ENCODE measurements at regions not wholly inside any gene's neighbourhood (a gene's known extent, or its start where the extent isn't known, plus 50 kb on each side); places are given as distances from the start of the nearest gene placed in this dataset.

DNA sequence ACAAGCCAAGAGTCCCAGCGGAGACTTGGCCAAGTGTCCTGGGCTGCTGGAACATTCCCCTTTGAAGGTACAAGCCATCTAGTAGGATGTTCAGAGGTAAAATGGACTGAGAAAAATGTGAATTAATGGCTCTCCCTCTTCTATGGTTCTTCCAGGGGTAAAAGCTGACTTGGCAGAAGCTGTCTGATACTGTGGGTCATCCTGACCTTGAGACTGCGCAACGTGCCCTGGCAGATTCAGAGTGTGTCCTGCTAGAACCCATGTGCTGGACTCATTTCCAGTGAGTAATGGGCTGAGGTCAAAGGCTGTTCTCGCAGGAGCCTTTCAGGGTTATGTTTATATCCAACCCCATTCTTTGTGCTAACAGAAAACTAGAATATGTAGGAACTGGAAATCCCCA, 423.0 kb upstream of the CD180 start:
- DNase-seq, result no peak
- H3K4me1 Mint-ChIP-seq, result peaks cover 14% of the 10 kb centered on the region in 2 experiments
- no peak overlapping the region for H3K18ac ChIP-seq (ENCODE audit: insufficient read length, low read depth, low read length)
- H3K27ac ChIP-seq (ENCODE audit: insufficient read length, low read depth, low read length), result no peak overlapping the region
- H3T11ph ChIP-seq (ENCODE audit: low read length), result no peak overlapping the region
- H2BK15ac ChIP-seq (ENCODE audit: low read depth, low read length), result no peak overlapping the region
- no peak overlapping the region for H2BK120ac ChIP-seq (ENCODE audit: low read depth, low read length, poor library complexity, severe bottlenecking)
- no peaks in the 10 kb centered on the region for H3K36me3 Mint-ChIP-seq (ENCODE audit: insufficient read depth in 1 of 3, low read depth in 3 of 3)
- H3K4ac ChIP-seq (ENCODE audit: low read depth, low read length), result no peak overlapping the region
- H2BK5ac ChIP-seq (ENCODE audit: insufficient read length, low read length), result no peak overlapping the region
- H3K23ac ChIP-seq (ENCODE audit: insufficient read length, low read depth, low read length), result no peak overlapping the region
- no peak overlapping the region for H4K91ac ChIP-seq (ENCODE audit: insufficient read length, low read depth, low read length)
- H3K4me2 ChIP-seq (ENCODE audit: insufficient read depth, insufficient read length, low read length), result no peak overlapping the region
- no peaks in the 10 kb centered on the region for H3K4me1 ChIP-seq (ENCODE audit: insufficient read depth, low read length)
- H4K20me1 ChIP-seq (ENCODE audit: control insufficient read depth, insufficient read depth, insufficient read length), result no peaks in the 10 kb centered on the region
- H3K27me3 ChIP-seq (ENCODE audit: insufficient read depth, low read length), result no peaks in the 10 kb centered on the region
- no peak overlapping the region for H3K27ac Mint-ChIP-seq
- no peaks in the 10 kb centered on the region for H3K9me3 Mint-ChIP-seq
- no peak overlapping the region for H2BK20ac ChIP-seq (ENCODE audit: low read depth, low read length, poor library complexity, severe bottlenecking)
- H2BK12ac ChIP-seq (ENCODE audit: insufficient read length, low read depth, low read length), result no peak overlapping the region
- H3K27me3 Mint-ChIP-seq (ENCODE audit: low read depth), result no peaks in the 10 kb centered on the region; the same call in 1 of the 2 replicates
- no peak overlapping the region for H4K8ac ChIP-seq (replicated peaks; ENCODE audit: insufficient read length, low read depth, low read length)
- no peak overlapping the region for H3K14ac ChIP-seq (ENCODE audit: insufficient read depth, low read length)
- H3K79me1 ChIP-seq (ENCODE audit: insufficient read depth, low read depth, low read length, poor library complexity, severe bottlenecking), result no peaks in the 10 kb centered on the region
- no peak overlapping the region for H3K9ac ChIP-seq (ENCODE audit: extremely low read depth, insufficient read length, low read length)
- no peaks in the 10 kb centered on the region for H3K79me2 ChIP-seq (ENCODE audit: insufficient read depth, low read length)
- no peaks in the 10 kb centered on the region for H3K9me3 ChIP-seq (ENCODE audit: control insufficient read depth, low read depth, low read length)
- no peak overlapping the region for H2AFZ ChIP-seq (ENCODE audit: low read length)
- no peaks in the 10 kb centered on the region for H3K23me2 ChIP-seq (ENCODE audit: insufficient read length, low read depth, low read length, poor library complexity, severe bottlenecking)
- H4K5ac ChIP-seq (ENCODE audit: insufficient read length, low read depth, low read length), result no peak overlapping the region
- no CpG with 5 or more reads among the region's 4 CpGs for WGBS (ENCODE audit: extremely low coverage, insufficient read length, low lambda C conversion rate)
- H3K4me3 Mint-ChIP-seq, result no peak overlapping the region
- no peak overlapping the region for H3K56ac ChIP-seq (ENCODE audit: insufficient read length, low read depth, low read length)
- TF ChIP-seq, protein P1, sequence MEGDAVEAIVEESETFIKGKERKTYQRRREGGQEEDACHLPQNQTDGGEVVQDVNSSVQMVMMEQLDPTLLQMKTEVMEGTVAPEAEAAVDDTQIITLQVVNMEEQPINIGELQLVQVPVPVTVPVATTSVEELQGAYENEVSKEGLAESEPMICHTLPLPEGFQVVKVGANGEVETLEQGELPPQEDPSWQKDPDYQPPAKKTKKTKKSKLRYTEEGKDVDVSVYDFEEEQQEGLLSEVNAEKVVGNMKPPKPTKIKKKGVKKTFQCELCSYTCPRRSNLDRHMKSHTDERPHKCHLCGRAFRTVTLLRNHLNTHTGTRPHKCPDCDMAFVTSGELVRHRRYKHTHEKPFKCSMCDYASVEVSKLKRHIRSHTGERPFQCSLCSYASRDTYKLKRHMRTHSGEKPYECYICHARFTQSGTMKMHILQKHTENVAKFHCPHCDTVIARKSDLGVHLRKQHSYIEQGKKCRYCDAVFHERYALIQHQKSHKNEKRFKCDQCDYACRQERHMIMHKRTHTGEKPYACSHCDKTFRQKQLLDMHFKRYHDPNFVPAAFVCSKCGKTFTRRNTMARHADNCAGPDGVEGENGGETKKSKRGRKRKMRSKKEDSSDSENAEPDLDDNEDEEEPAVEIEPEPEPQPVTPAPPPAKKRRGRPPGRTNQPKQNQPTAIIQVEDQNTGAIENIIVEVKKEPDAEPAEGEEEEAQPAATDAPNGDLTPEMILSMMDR (conservative IDR thresholded peaks at IDR 0.05), result no peak
- H2AK5ac ChIP-seq (ENCODE audit: insufficient read length, low read length), result no peak overlapping the region
